Heart right ventricle (tissue), 16 donors: ENCODE measurements at regions not wholly inside any gene's neighbourhood (a gene's known extent, or its start where the extent isn't known, plus 50 kb on each side); places are given as distances from the start of the nearest gene placed in this dataset.
"Not testable (repeated sequence)": the region's sequence is repeated elsewhere in the genome, so short reads cannot be mapped to it uniquely, and the experiment has no call there.

Experiments used
- ATAC-seq, 8 donors: fragments of 200-7000 bp; cut with Tn5 transposase; one replicate each; pipeline ENCODE4 v1.9.1; 2020; ENCODE audit warnings: mild to moderate bottlenecking in 8 of 8, moderate library complexity in 8 of 8, moderate number of reproducible peaks in 1 of 8
- DNase-seq, 2 donors: peaks; one replicate each; pipeline ENCODE4 v3.0.0-alpha.2; 2020
- H3K27ac ChIP-seq, 10 donors: fragments of 200-600 bp; sonication (generic) in 2 of 10; one replicate each; pipeline versions ENCODE4 v1.5.0 to v1.8.0; 2020 to 2022; ENCODE audit warnings: mild to moderate bottlenecking in 3 of 10
- H3K27me3 ChIP-seq, 7 donors: fragments of 200-600 bp; one replicate each; pipeline ENCODE4 v1.8.0; 2021 to 2022; ENCODE audit warnings: mild to moderate bottlenecking in 2 of 7
- H3K36me3 ChIP-seq, 9 donors: fragments of 200-600 bp; sonication (generic) in 1 of 9; one replicate each; pipeline versions ENCODE4 v1.5.0 to v1.8.0; 2020 to 2022; ENCODE audit warnings: mild to moderate bottlenecking in 2 of 9
- H3K4me1 ChIP-seq, 9 donors: fragments of 200-600 bp; sonication (generic) in 1 of 9; one replicate each; pipeline versions ENCODE4 v1.5.0 to v1.8.0; 2020 to 2022; ENCODE audit warnings: mild to moderate bottlenecking in 4 of 9
- H3K4me3 ChIP-seq, 10 donors: fragments of 200-600 bp; sonication (generic) in 2 of 10; one replicate each; pipeline versions ENCODE4 v1.5.0 to v1.8.0; 2020 to 2022; ENCODE audit warnings: mild to moderate bottlenecking in 7 of 10, moderate library complexity in 2 of 10
- H3K9me3 ChIP-seq, 11 donors: fragments of 200-600 bp in 10 of 11; sonication (generic) in 2 of 11; one replicate each; pipeline versions ENCODE4 v1.5.0 to v1.8.0; 2013 to 2022; ENCODE audit warnings: mild to moderate bottlenecking in 2 of 11, control low read depth in 1 of 11, moderate library complexity in 1 of 11
- WGBS, 2 donors: extraction: QIAGEN DNeasy Blood & Tissue Kit; methylation state at CpG; one replicate each; pipeline ENCODE4 v1.1.7; 2013; ENCODE audit warnings: inconsistent platforms in 1 of 2; 5-methylcytosine and 5-hydroxymethylcytosine counted together
- intact Hi-C, 10 donors: fragments of 100-400 bp; cut with DNase I; formaldehyde crosslinking; loops; one replicate each; pipeline versions ENCODE4 v1.11.1 to v1.14.2; 2022
- TF ChIP-seq, protein P1 (sequence below), 9 donors: fragments of 200-600 bp; sonication (generic) in 2 of 9; IDR thresholded peaks; one replicate each; pipeline versions ENCODE4 v1.5.0 to v1.8.0; 2021 to 2022; ENCODE audit warnings: antibody characterized with exemption in 9 of 9, mild to moderate bottlenecking in 5 of 9, moderate library complexity in 1 of 9
- donor health status: Arrhythmogenic right ventricular cardiomyopathy.
- donor health status: ischemic (EF 13 %, LVEDD 7.1; RV severe dilation, severe dysfunction).
- donor health status: healthy with polysubstance abuse.
- donor health status: DM: no; HTN: yes; CAD: no.
- donor health status: DM: no; HTN: no; CAD: no.
- donor health status: ischemic (EF 25% LVEDD 6.9; RV normal size, moderate dysfunction).
- donor health status: ischemic (EF 25% LVEDD 5.7; RV mildly dilated, moderate dysfunction).
- donor health status: healthy.
- donor health status: DM: yes; HTN: yes; CAD: no.
- donor health status: Ischemic cardiomyopathy.
- donor health status: ischemic (EF 35%, LVEDD 5.7; RV mildly dilated, moderate dysfunction).
- donor health status: nonischemic (EF 11% LVEDD 7.7; RV severe dilation, severe dysfunction).
- donor health status: DM: yes; HTN: yes; CAD: no.
- donor health status: PGD.
- donor health status: ischemic (EF 29% LVEDD 5.4; RV normal size, mild dysfunction).
- donor health status: nonischemic (EF 23%, LVEDD 6.1; RV moderate dilation, normal function).

GRCh38 chr11:25633230-25633629 is 698.7 kb upstream of the ANO3 start:
- Histone ChIP-seq H3K4me1 (no peaks in the 10 kb centered on the region), H3K4me3 (no peak overlapping the region), H3K27ac (no peak overlapping the region), H3K36me3 (no peaks in the 10 kb centered on the region), H3K27me3 (no peaks in the 10 kb centered on the region), H3K9me3 (peaks cover 0 to 21% (median 0%) of the 10 kb centered on the region in 11 donors)
- WGBS, 2 donors: 74 to 86% methylated on average over 1 of the region's 1 CpG
- DNase-seq (no peak), ATAC-seq (no peak)
- intact Hi-C loops: no loop called here
- TF ChIP-seq, protein P1, sequence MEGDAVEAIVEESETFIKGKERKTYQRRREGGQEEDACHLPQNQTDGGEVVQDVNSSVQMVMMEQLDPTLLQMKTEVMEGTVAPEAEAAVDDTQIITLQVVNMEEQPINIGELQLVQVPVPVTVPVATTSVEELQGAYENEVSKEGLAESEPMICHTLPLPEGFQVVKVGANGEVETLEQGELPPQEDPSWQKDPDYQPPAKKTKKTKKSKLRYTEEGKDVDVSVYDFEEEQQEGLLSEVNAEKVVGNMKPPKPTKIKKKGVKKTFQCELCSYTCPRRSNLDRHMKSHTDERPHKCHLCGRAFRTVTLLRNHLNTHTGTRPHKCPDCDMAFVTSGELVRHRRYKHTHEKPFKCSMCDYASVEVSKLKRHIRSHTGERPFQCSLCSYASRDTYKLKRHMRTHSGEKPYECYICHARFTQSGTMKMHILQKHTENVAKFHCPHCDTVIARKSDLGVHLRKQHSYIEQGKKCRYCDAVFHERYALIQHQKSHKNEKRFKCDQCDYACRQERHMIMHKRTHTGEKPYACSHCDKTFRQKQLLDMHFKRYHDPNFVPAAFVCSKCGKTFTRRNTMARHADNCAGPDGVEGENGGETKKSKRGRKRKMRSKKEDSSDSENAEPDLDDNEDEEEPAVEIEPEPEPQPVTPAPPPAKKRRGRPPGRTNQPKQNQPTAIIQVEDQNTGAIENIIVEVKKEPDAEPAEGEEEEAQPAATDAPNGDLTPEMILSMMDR (IDR thresholded peaks at IDR 0.05): no peak

GRCh38 chr11:25649220-25649619 is 682.7 kb upstream of the ANO3 start:
- H3K27me3 ChIP-seq, ATAC-seq, intact Hi-C loops, H3K4me3 ChIP-seq, H3K4me1 ChIP-seq, H3K27ac ChIP-seq, DNase-seq, H3K36me3 ChIP-seq: not testable (repeated sequence)
- 81 to 84% methylated on average over 12 of the region's 12 CpGs for WGBS, 2 donors
- H3K9me3 ChIP-seq: peaks cover 0 to 17% (median 0%) of the 10 kb centered on the region in 11 donors

GRCh38 chr11:25650319-25650718 is 681.6 kb upstream of the ANO3 start:
- no peak overlapping the region for H3K4me3 ChIP-seq
- 95 to 96% methylated on average over 12 of the region's 12 CpGs for WGBS, 2 donors
- H3K27me3 ChIP-seq: no peaks in the 10 kb centered on the region
- H3K4me1 ChIP-seq: no peaks in the 10 kb centered on the region
- intact Hi-C loops: no loop called here
- H3K36me3 ChIP-seq: no peaks in the 10 kb centered on the region
- no peak overlapping the region for H3K27ac ChIP-seq
- TF ChIP-seq, protein P1 (IDR thresholded peaks at IDR 0.05): no peak
- no peak for DNase-seq
- peaks cover 0 to 17% (median 0%) of the 10 kb centered on the region in 11 donors for H3K9me3 ChIP-seq
- ATAC-seq: no peak

DNA sequence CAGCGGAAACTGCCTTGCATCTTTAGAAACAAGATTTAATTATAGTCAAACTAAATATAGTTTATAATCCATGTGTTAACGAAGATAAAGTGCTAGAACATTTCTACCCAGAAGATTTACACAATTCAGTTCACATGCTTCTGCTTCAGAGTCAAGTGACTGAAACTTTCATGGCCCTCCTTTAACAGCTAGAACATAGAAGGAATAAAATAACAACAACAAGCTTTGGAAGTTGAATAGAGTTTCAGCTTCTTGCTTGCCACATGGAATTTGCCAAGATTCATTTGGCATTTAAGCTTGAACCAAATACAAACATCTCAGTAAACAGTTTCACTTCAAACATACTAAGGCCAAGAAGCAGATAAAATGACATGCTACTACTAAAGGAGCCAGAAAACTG is 676.3 kb upstream of the ANO3 start:
- Histone ChIP-seq H3K36me3 (no peaks in the 10 kb centered on the region), H3K27me3 (no peaks in the 10 kb centered on the region), H3K4me3 (no peak overlapping the region), H3K9me3 (peaks cover 0 to 5% (median 0%) of the 10 kb centered on the region in 11 donors), H3K4me1 (peaks cover 0 to 7% (median 0%) of the 10 kb centered on the region in 9 donors), H3K27ac (no peak overlapping the region)
- intact Hi-C loops: no loop called here
- WGBS, 2 donors: 59% methylated on average over 2 of the region's 2 CpGs
- ATAC-seq (no peak), DNase-seq (no peak)
- TF ChIP-seq, protein P1 (IDR thresholded peaks at IDR 0.05): no peak

- intact Hi-C loops: no loop called here
- H3K27ac ChIP-seq: no peak overlapping the region
- ATAC-seq: no peak
- peaks cover 0 to 7% (median 0%) of the 10 kb centered on the region in 9 donors for H3K4me1 ChIP-seq
- DNase-seq: no peak
- peaks cover 0 to 4% (median 0%) of the 10 kb centered on the region in 11 donors for H3K9me3 ChIP-seq
- H3K36me3 ChIP-seq: no peaks in the 10 kb centered on the region
- TF ChIP-seq, protein P1 (IDR thresholded peaks at IDR 0.05): no peak
- H3K4me3 ChIP-seq: no peak overlapping the region
- H3K27me3 ChIP-seq: no peaks in the 10 kb centered on the region
- WGBS, 2 donors: 44% methylated on average over 2 of the region's 2 CpGs
Observed at GRCh38 chr11:25658916-25659315, 673.0 kb upstream of the ANO3 start.
